Kidney epithelial cell (primary cell): ENCODE measurements at regions not wholly inside any gene's neighbourhood (a gene's known extent, or its start where the extent isn't known, plus 50 kb on each side); places are given as distances from the start of the nearest gene placed in this dataset.

Experiments used
- DNase-seq: peaks from one replicate; pipeline ENCODE4 v3.0.0-alpha.2; 2010; ENCODE audit warnings: low read depth
- H3K27me3 ChIP-seq: 2 replicates; pipeline ENCODE4 v1.6.0; 2011; ENCODE audit warnings: low read length; ENCODE audit not compliant: control insufficient read depth, insufficient read depth
- H3K36me3 ChIP-seq: 2 replicates; pipeline ENCODE4 v1.5.1; 2011; ENCODE audit warnings: low read length; ENCODE audit not compliant: control insufficient read depth, insufficient read depth
- H3K4me3 ChIP-seq: 2 replicates; pipeline ENCODE4 v1.5.1; 2011; ENCODE audit warnings: low read depth, mild to moderate bottlenecking, control low read depth, low read length
- CTCF ChIP-seq: IDR thresholded peaks from 2 replicates; pipeline ENCODE4 v1.5.1; 2011; ENCODE audit warnings: mild to moderate bottlenecking, moderate library complexity, low read length, control low read depth, inconsistent platforms; ENCODE audit not compliant: insufficient read depth, poor library complexity, severe bottlenecking

GRCh38 chr11:15641271-15642045 is 526.7 kb downstream of the INSC start:
- H3K4me3 ChIP-seq = peak overlapping the region; percentile 26
- no peaks in the 10 kb centered on the region for H3K36me3 ChIP-seq
- no peak for TF ChIP-seq CTCF
- DNase-seq = no peak
- no peaks in the 10 kb centered on the region for H3K27me3 ChIP-seq

DNA sequence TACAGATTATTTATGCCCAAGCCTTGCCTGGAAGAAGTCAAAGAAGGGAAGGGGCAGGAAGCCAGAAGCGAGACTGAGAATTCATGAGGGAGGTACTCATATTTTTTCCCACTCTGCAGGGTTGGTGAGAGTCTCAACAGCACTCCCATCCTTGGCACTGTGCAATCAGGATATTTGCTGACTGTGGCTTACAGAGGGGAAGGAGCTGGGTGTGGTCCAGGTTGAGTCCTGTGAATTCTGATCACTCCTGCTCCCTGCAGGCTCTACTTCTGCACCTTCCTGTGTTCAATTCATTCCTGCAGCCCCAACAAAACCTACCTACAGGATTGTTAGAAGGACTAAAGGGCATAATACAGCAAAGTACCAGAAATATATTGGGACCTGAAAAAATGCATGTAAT is 530.5 kb downstream of the INSC start:
- Histone ChIP-seq H3K36me3 (no peaks in the 10 kb centered on the region), H3K4me3 (no peak overlapping the region), H3K27me3 (no peaks in the 10 kb centered on the region)
- DNase-seq = no peak
- no peak for TF ChIP-seq CTCF

DNA sequence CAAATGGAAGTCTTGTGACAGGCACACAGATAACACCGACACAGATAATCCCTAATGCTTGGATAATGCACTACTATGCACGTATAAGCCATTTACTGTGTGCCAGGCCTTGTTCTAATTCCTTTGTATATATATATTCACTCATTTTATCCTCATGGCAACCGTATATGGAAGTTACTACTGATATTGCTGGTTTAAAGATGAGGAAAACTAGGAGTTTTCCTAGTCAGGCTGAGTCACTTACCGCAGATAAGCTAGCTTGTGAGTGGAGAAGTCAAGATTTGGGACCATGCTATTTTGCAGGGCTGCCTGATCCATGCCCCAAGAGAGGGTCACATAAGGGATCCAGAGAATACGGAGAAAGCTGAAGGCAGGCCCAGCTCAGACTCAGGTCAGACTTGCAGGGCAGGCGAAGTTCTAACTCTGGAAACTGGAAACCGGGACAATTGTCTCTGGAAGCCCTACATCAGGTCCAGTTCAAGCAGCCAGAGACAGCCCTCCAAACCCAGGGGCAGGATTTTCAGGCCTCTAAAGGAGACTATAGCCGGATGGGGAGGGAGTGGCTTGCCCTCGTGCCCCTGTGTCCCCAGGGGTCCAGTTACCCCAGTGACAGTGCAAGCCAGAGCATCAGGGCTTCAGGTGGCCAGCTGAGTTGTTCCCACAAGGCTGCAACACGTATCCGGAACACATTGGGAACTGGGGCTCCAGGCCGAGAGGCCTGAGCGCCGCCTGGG is 534.8 kb downstream of the INSC start:
- Histone ChIP-seq H3K4me3 (no peak overlapping the region), H3K27me3 (no peaks in the 10 kb centered on the region), H3K36me3 (no peaks in the 10 kb centered on the region)
- DNase-seq = no peak
- no peak for TF ChIP-seq CTCF

DNA sequence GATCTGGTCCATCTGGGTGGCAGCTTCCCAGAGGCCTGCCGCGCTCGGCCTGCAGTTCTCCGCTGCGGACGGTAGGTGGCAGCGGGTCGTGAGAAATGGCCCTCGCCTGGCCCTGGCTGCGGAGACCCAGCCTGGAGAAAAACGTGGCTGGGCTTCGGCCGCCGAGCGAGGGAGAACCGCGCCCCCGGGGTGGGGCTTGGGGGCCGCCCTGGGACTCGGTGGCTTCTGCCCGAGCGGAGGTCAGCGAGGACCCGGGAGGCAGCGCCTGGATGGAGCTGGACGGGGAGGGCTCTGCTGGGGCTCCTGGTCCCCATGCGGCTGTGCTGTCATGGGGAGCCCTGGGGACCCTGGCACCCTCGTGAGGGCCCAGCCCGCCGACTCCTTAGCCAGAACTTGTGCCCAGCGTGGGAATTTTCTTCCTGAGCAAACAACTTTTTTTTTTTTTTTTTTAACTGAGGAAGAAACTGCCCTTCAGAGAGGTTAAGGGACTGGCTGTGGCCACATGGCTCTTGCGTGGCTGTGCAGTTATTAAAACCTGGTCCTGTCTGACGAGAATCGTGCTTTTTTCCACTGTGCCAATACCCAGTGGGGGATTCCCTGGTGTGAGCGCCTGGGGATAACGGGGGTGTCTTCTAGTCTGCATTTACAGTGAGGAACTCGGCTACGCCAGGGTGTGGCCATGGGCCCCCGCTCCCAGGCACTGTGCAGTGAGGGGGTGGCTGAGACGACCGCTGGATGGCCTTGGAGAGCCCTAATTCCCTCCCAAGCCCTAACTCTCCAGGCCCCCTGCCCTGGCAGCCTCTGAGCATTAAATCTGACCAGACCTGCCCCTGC is 535.6 kb downstream of the INSC start:
- no peak for DNase-seq
- Histone ChIP-seq H3K27me3 (no peaks in the 10 kb centered on the region), H3K4me3 (peak overlapping the region; percentile 35), H3K36me3 (no peaks in the 10 kb centered on the region)
- TF ChIP-seq CTCF = peak; percentile 96

- H3K27me3 ChIP-seq = no peaks in the 10 kb centered on the region
- TF ChIP-seq CTCF = no peak
- no peak overlapping the region for H3K4me3 ChIP-seq
These were observed 536.3 kb downstream of the INSC start for GRCh38 chr11:15651033-15651432.

More at GRCh38 chr11:15651033-15651432, 536.3 kb downstream of the INSC start:
- no peak for DNase-seq
- H3K36me3 ChIP-seq = no peaks in the 10 kb centered on the region
